ENCODE measurements at regions not wholly inside any gene's neighbourhood (a gene's known extent, or its start where the extent isn't known, plus 50 kb on each side); places are given as distances from the start of the nearest gene placed in this dataset.

GRCh38 chr17:79248843-79249493, 174.3 kb downstream of the ENGASE start:
- TF ChIP-seq POLR2A (IDR thresholded peaks at IDR 0.05; ENCODE audit: extremely low read depth, insufficient read length) (no peak), CTCF (IDR thresholded peaks at IDR 0.05; ENCODE audit: low read depth, low read length) (no peak), MAX (IDR thresholded peaks at IDR 0.05; ENCODE audit: low read depth, low read length) (no peak), MYC (IDR thresholded peaks at IDR 0.05; ENCODE audit: low read depth, low read length) (no peak)
